GM12878 (cell line): ENCODE measurements at regions not wholly inside any gene's neighbourhood (a gene's known extent, or its start where the extent isn't known, plus 50 kb on each side); places are given as distances from the start of the nearest gene placed in this dataset.

Experiments used
- ATAC-seq: fragments of 200-7000 bp; cut with Tn5 transposase; 3 replicates; pipeline ENCODE4 v1.9.1; 2020; ENCODE audit warnings: mild to moderate bottlenecking, moderate library complexity
- BruUV-seq: library from RNA; stranded (reverse); fragments of 400-500 nt; replicated peaks from 2 replicates; lab custom pipeline; 2021; lab: Mats Ljungman, UMichigan
- CTCF ChIA-PET: fragments of 300-600 bp; sonication (Branson Sonifier 250); formaldehyde crosslinking; extraction: SDS; loops from one replicate; lab custom pipeline; 2021; ENCODE audit warnings: inconsistent platforms; lab: Yijun Ruan, JAX
- POLR2A ChIA-PET: fragments of 350-600 bp; formaldehyde crosslinking; extraction: SDS; loops from one replicate; lab custom pipeline; 2021; ENCODE audit warnings: inconsistent platforms; lab: Charles Lee
- RAD21 ChIA-PET: fragments of 300-600 bp; sonication (Branson Sonifier 250); formaldehyde crosslinking; loops from one replicate; lab custom pipeline; 2023; ENCODE audit warnings: antibody characterized with exemption; ENCODE audit not compliant: unreplicated experiment; lab: Charles Lee
- SMC1A ChIA-PET: fragments of 300-600 bp; sonication (Branson Sonifier 250); formaldehyde crosslinking; loops from one replicate; lab custom pipeline; 2023; ENCODE audit not compliant: unreplicated experiment, uncharacterized antibody; lab: Charles Lee
- DNase-seq: peaks from one replicate; pipeline ENCODE4 v3.0.0-alpha.2; 2011; ENCODE audit warnings: low read depth, low spot score
- FAIRE-seq: peaks from 3 replicates; lab custom pipeline; 2011; peaks lifted over from hg19 to GRCh38; lab: Jason Lieb, UNC
- H2AFZ ChIP-seq: 2 replicates; pipeline ENCODE4 v1.6.0; 2011; ENCODE audit warnings: low read depth, low read length, control low read depth; ENCODE audit not compliant: control insufficient read depth
- H3K27ac ChIP-seq: 2 replicates; pipeline ENCODE4 v1.5.1; 2011; ENCODE audit warnings: control low read depth; ENCODE audit not compliant: control insufficient read depth, insufficient read depth
- H3K27me3 ChIP-seq, 2 experiments: replicated peaks in 1 of 2; 2 replicates each; pipeline versions ENCODE4 v1.6.0 to v1.6.1; 2011; ENCODE audit warnings: low read length in 1 of 2; ENCODE audit not compliant: control insufficient read depth in 2 of 2, insufficient read depth in 2 of 2
- H3K36me3 ChIP-seq, 2 experiments: 2 replicates each; pipeline ENCODE4 v1.5.1; 2011; ENCODE audit warnings: low read length in 1 of 2; ENCODE audit not compliant: control insufficient read depth in 2 of 2, insufficient read depth in 2 of 2
- H3K4me1 ChIP-seq: 2 replicates; pipeline ENCODE4 v1.6.1; 2011; ENCODE audit warnings: mild to moderate bottlenecking, low read length, moderate library complexity, mixed read lengths; ENCODE audit not compliant: control insufficient read depth, insufficient read depth
- H3K4me2 ChIP-seq: 2 replicates; pipeline ENCODE4 v1.6.0; 2011; ENCODE audit warnings: control low read depth; ENCODE audit not compliant: control insufficient read depth, insufficient read depth
- H3K4me3 ChIP-seq: fragments of 200-600 bp; sonication (generic); 2 replicates; pipeline ENCODE4 v1.5.1; 2016
- H3K79me2 ChIP-seq: 2 replicates; pipeline ENCODE4 v1.6.0; 2011; ENCODE audit warnings: low read length; ENCODE audit not compliant: control insufficient read depth, insufficient read depth
- H3K9ac ChIP-seq: 2 replicates; pipeline ENCODE4 v1.8.0; 2011; ENCODE audit warnings: low read length, control low read depth, mixed read lengths; ENCODE audit not compliant: control insufficient read depth, insufficient read depth
- H3K9me3 ChIP-seq: replicated peaks from 3 replicates; pipeline ENCODE4 v1.5.1; 2011; ENCODE audit warnings: mild to moderate bottlenecking, low read length; ENCODE audit not compliant: control insufficient read depth, insufficient read depth
- H4K20me1 ChIP-seq: 2 replicates; pipeline ENCODE4 v1.6.0; 2011; ENCODE audit not compliant: control insufficient read depth, insufficient read depth
- ATF7 ChIP-seq: fragments of 450-650 bp; IDR thresholded peaks from 2 replicates; pipeline ENCODE4 v1.6.1; 2016; ENCODE audit warnings: low read depth, mild to moderate bottlenecking
- CHD1 ChIP-seq: IDR thresholded peaks from 2 replicates; pipeline ENCODE4 v1.6.1; 2012; ENCODE audit warnings: low read depth, low read length, improper control_type of control experiment
- CREM ChIP-seq: IDR thresholded peaks from 2 replicates; pipeline ENCODE4 v1.6.1; 2014; ENCODE audit warnings: antibody characterized with exemption, low read depth
- CUX1 ChIP-seq: IDR thresholded peaks from 2 replicates; pipeline ENCODE4 v1.6.1; 2012; ENCODE audit warnings: improper control_type of control experiment, low read depth, low read length; ENCODE audit not compliant: insufficient replicate concordance
- ELK1 ChIP-seq: IDR thresholded peaks from 2 replicates; pipeline ENCODE4 v1.6.1; 2012; ENCODE audit warnings: low read depth, low read length, improper control_type of control experiment
- GATAD2B ChIP-seq: fragments of 450-650 bp; conservative IDR thresholded peaks from 2 replicates; pipeline ENCODE4 v1.6.1; 2017; ENCODE audit warnings: low read depth, mild to moderate bottlenecking, moderate library complexity
- JUNB ChIP-seq: IDR thresholded peaks from 2 replicates; pipeline ENCODE4 v1.6.1; 2016; ENCODE audit warnings: antibody characterized with exemption, mild to moderate bottlenecking
- MTA3 ChIP-seq: IDR thresholded peaks from 2 replicates; pipeline ENCODE4 v1.6.1; 2012; ENCODE audit warnings: low read length, inconsistent platforms, borderline replicate concordance
- NRF1 ChIP-seq: conservative IDR thresholded peaks from 2 replicates; pipeline ENCODE4 v1.6.1; 2011; ENCODE audit warnings: mild to moderate bottlenecking, low read depth, low read length, improper control_type of control experiment
- RFX5 ChIP-seq: IDR thresholded peaks from 2 replicates; pipeline ENCODE4 v1.6.1; 2011; ENCODE audit warnings: low read depth, low read length, improper control_type of control experiment
- SREBF1 ChIP-seq: IDR thresholded peaks from 2 replicates; pipeline ENCODE4 v1.6.1; 2012; ENCODE audit warnings: mild to moderate bottlenecking, low read length
- SREBF2 ChIP-seq: IDR thresholded peaks from 2 replicates; pipeline ENCODE4 v1.6.1; 2012; ENCODE audit warnings: mild to moderate bottlenecking, low read length
- ZNF24 ChIP-seq: fragments of 450-650 bp; IDR thresholded peaks from 2 replicates; pipeline ENCODE4 v1.6.1; 2017; ENCODE audit warnings: antibody characterized with exemption, mild to moderate bottlenecking
- WGBS: methylation state at CpG from one replicate; pipeline ENCODE4 v1.1.6; 2016; ENCODE audit warnings: low lambda C conversion rate; ENCODE audit not compliant: insufficient replicate concordance, insufficient coverage; ENCODE audit errors: missing lambda C conversion rate; 5-methylcytosine and 5-hydroxymethylcytosine counted together
- in situ Hi-C: fragments of 300-500 bp; cut with MboI; formaldehyde crosslinking; loops from 9 replicates; pipeline ENCODE4 v1.14.3; 2018; ENCODE audit warnings: mixed read lengths
- intact Hi-C: fragments of 100-400 bp; cut with micrococcal nuclease; formaldehyde crosslinking; loops from one replicate; pipeline ENCODE4 v1.14.2; 2022; ENCODE audit not compliant: unreplicated experiment

GRCh38 chr16:79351927-79352326 is 248.6 kb downstream of the MAF start:
- Histone ChIP-seq H2AFZ (no peak overlapping the region), H3K9me3 (no peaks in the 10 kb centered on the region), H3K4me3 (no peak overlapping the region), H3K27ac (no peak overlapping the region), H4K20me1 (no peaks in the 10 kb centered on the region), H3K27me3 (no peaks in the 10 kb centered on the region)
- ChIA-PET RAD21 (no interaction called here), POLR2A (no interaction called here), SMC1A (no interaction called here), CTCF (no interaction called here)
- intact Hi-C loops (no loop called here), in situ Hi-C loops (no loop called here)
- no peak for ATAC-seq
- BruUV-seq = no TSS peak
- WGBS = 37% methylated on average over 7 of the region's 7 CpGs
- TF ChIP-seq RFX5 (no peak), CUX1 (no peak), ATF7 (no peak), SREBF1 (no peak), MTA3 (no peak), CREM (no peak), ZNF24 (no peak), NRF1 (no peak), GATAD2B (no peak), SREBF2 (no peak), ELK1 (no peak), CHD1 (no peak), JUNB (no peak)
- TF ChIP-seq, all 136 proteins: peak for 0
- Histone ChIP-seq H3K4me1 (no peaks in the 10 kb centered on the region), H3K36me3 (no peaks in the 10 kb centered on the region), H3K4me2 (no peak overlapping the region), H3K79me2 (no peaks in the 10 kb centered on the region), H3K9ac (no peak overlapping the region)
- DNase-seq (no peak), FAIRE-seq (no peak)
